Skeletal muscle satellite cell (primary cell): ENCODE measurements at regions not wholly inside any gene's neighbourhood (a gene's known extent, or its start where the extent isn't known, plus 50 kb on each side); places are given as distances from the start of the nearest gene placed in this dataset.

Source experiments
- H3K27me3 ChIP-seq: 2 replicates; pipeline ENCODE4 v1.7.0; 2013; ENCODE audit warnings: low read length; ENCODE audit not compliant: control insufficient read depth, insufficient read depth
- H3K36me3 ChIP-seq: 2 replicates; pipeline ENCODE4 v1.7.0; 2013; ENCODE audit warnings: mild to moderate bottlenecking, control low read depth, low read length; ENCODE audit not compliant: insufficient read depth
- H3K4me1 ChIP-seq: 2 replicates; pipeline ENCODE4 v1.7.0; 2013; ENCODE audit warnings: low read length; ENCODE audit not compliant: control insufficient read depth, insufficient read depth
- H3K4me2 ChIP-seq: 2 replicates; pipeline ENCODE4 v1.7.0; 2013; ENCODE audit warnings: mild to moderate bottlenecking, low read length
- H3K4me3 ChIP-seq: 2 replicates; pipeline ENCODE4 v1.7.0; 2013; ENCODE audit warnings: low read length
- H3K9ac ChIP-seq: 2 replicates; pipeline ENCODE4 v1.7.0; 2013; ENCODE audit warnings: mild to moderate bottlenecking, low read depth, low read length, moderate library complexity
- H3K9me3 ChIP-seq: replicated peaks from 2 replicates; pipeline ENCODE4 v1.7.0; 2013; ENCODE audit warnings: mild to moderate bottlenecking, control low read depth, low read length

- Histone ChIP-seq H3K27me3 (no peaks in the 10 kb centered on the region), H3K4me3 (no peak overlapping the region), H3K36me3 (no peaks in the 10 kb centered on the region), H3K4me2 (no peak overlapping the region), H3K9ac (no peak overlapping the region), H3K9me3 (no peaks in the 10 kb centered on the region), H3K4me1 (peaks cover 4% of the 10 kb centered on the region)
Observed at GRCh38 chr11:57971272-57972012, 52.2 kb upstream of the OR9Q1 start.

GRCh38 chr11:57972013-57972367 lies 51.7 kb upstream of the OR9Q1 start:
- no peaks in the 10 kb centered on the region for H3K36me3 ChIP-seq
- no peak overlapping the region for H3K4me2 ChIP-seq
- no peak overlapping the region for H3K4me3 ChIP-seq
- no peaks in the 10 kb centered on the region for H3K9me3 ChIP-seq
- no peak overlapping the region for H3K9ac ChIP-seq
- no peaks in the 10 kb centered on the region for H3K27me3 ChIP-seq
- peaks cover 4% of the 10 kb centered on the region for H3K4me1 ChIP-seq
